MM.1S (cell line): ENCODE measurements at regions not wholly inside any gene's neighbourhood (a gene's known extent, or its start where the extent isn't known, plus 50 kb on each side); places are given as distances from the start of the nearest gene placed in this dataset.

Experiments used
- EZH2 ChIP-seq: fragments of 300-600 bp; sonication (generic); optimal IDR thresholded peaks from 2 replicates; pipeline ENCODE3; 2017; ENCODE audit warnings: low read depth, mild to moderate bottlenecking, antibody characterized with exemption, low read length, mixed read lengths
- TF ChIP-seq, protein P1 (sequence below): fragments of 300-600 bp; sonication (generic); IDR thresholded peaks from 2 replicates; pipeline ENCODE4 v1.5.1; 2016; ENCODE audit warnings: antibody characterized with exemption, low read length, mixed read lengths

GRCh38 chr2:117339980-117340379 is 474.5 kb upstream of the DDX18 start:
- TF ChIP-seq, protein P1, sequence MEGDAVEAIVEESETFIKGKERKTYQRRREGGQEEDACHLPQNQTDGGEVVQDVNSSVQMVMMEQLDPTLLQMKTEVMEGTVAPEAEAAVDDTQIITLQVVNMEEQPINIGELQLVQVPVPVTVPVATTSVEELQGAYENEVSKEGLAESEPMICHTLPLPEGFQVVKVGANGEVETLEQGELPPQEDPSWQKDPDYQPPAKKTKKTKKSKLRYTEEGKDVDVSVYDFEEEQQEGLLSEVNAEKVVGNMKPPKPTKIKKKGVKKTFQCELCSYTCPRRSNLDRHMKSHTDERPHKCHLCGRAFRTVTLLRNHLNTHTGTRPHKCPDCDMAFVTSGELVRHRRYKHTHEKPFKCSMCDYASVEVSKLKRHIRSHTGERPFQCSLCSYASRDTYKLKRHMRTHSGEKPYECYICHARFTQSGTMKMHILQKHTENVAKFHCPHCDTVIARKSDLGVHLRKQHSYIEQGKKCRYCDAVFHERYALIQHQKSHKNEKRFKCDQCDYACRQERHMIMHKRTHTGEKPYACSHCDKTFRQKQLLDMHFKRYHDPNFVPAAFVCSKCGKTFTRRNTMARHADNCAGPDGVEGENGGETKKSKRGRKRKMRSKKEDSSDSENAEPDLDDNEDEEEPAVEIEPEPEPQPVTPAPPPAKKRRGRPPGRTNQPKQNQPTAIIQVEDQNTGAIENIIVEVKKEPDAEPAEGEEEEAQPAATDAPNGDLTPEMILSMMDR = no peak
- TF ChIP-seq EZH2 = no peak
